ENCODE measurements at regions not wholly inside any gene's neighbourhood (a gene's known extent, or its start where the extent isn't known, plus 50 kb on each side); places are given as distances from the start of the nearest gene placed in this dataset.

DNA sequence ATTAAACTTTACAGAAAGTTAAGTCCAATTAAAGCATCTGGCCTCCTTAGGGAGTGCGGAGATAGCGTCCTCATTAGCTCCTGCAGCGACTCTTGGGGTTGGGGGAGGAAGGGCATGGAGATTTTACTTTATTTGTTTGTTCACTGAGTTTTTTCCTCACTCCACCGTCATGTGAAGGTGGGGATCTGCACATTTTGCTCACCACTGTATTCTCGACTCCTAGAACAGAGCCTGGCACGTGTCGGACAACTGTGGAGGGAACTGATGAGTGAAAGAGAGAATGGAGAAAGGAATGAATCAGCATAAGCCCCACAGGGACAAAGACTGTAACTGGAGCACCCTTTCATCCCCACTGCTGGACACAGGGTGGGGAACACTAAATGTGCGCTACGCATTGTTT lies 205.1 kb upstream of the TSHZ3 start:
- no peaks in the 10 kb centered on the region for H3K36me3 ChIP-seq (ENCODE audit: control insufficient read depth, insufficient read depth, low read length)
- H2AFZ ChIP-seq (replicated peaks; ENCODE audit: low read length, poor library complexity), result no peak overlapping the region
- no peaks in the 10 kb centered on the region for H3K4me1 ChIP-seq (ENCODE audit: control insufficient read depth, insufficient read depth, low read length)
- no peak overlapping the region for H2AK5ac ChIP-seq (ENCODE audit: low read depth, low read length)
- H3K79me1 ChIP-seq (ENCODE audit: low read depth in 1 of 2, low read length in 2 of 2), result no peaks in the 10 kb centered on the region
- no peak overlapping the region for H2BK120ac ChIP-seq (ENCODE audit: low read depth, low read length)
- H3K9me1 ChIP-seq (ENCODE audit: insufficient read depth, low read length), result no peaks in the 10 kb centered on the region
- H3K27me3 ChIP-seq (ENCODE audit: control insufficient read depth, insufficient read depth, low read length), result no peaks in the 10 kb centered on the region; the same call in 1 of the 2 replicates
- no peak overlapping the region for H3K27ac ChIP-seq (ENCODE audit: insufficient read depth, low read length)
- no peak overlapping the region for H3K23ac ChIP-seq (ENCODE audit: low read depth, low read length)
- ATAC-seq (ENCODE audit: low read depth) (no peak), DNase-seq (no peak)
- H2AK9ac ChIP-seq (replicated peaks; ENCODE audit: low read depth, low read length, poor library complexity), result no peak overlapping the region
- no peak overlapping the region for H3K18ac ChIP-seq (ENCODE audit: low read depth, low read length)
- H3K9me3 ChIP-seq (ENCODE audit: control insufficient read depth, insufficient read depth, low read length), result no peaks in the 10 kb centered on the region; the same call in 1 of the 2 replicates
- in situ Hi-C loops (cut with MboI; ENCODE audit: low sequenced_read_pairs) (no loop called here), intact Hi-C loops (cut with micrococcal nuclease) (no loop called here), dilution Hi-C loops (cut with HindIII; ENCODE audit: low sequenced_read_pairs, unreplicated experiment) (no loop called here)
- H4K20me1 ChIP-seq (ENCODE audit: insufficient read depth, low read length), result no peaks in the 10 kb centered on the region
- H3K9ac ChIP-seq (ENCODE audit: low read depth, low read length), result no peak overlapping the region
- H4K91ac ChIP-seq (ENCODE audit: insufficient read depth, low read depth, low read length), result no peak overlapping the region
- no peak overlapping the region for H3K56ac ChIP-seq (ENCODE audit: extremely low read depth, insufficient read depth, low read length)
- no peak overlapping the region for H4K8ac ChIP-seq (ENCODE audit: low read depth in 2 of 2, low read length in 2 of 2)
- no peak overlapping the region for H3K14ac ChIP-seq (replicated peaks; ENCODE audit: low read depth, low read length)
- H2BK20ac ChIP-seq (ENCODE audit: low read depth, low read length), result no peak overlapping the region
- no peak overlapping the region for H3K4me2 ChIP-seq (ENCODE audit: low read depth, low read length)
- ChIA-PET POLR2A (ENCODE audit: unreplicated experiment) (no interaction called here), CTCF (no interaction called here)
- 100% methylated on average over 1 of the region's 9 CpGs; no CpG with 5 or more reads in 1 of the 2 experiments for WGBS, 2 experiments (ENCODE audit: extremely low coverage in 2 of 2, insufficient read length in 1 of 2)
- H4K5ac ChIP-seq (ENCODE audit: low read depth, low read length), result no peak overlapping the region
- TF ChIP-seq NFE2L2 (IDR thresholded peaks at IDR 0.05; ENCODE audit: low read depth, low read length) (no peak), SMC3 (IDR thresholded peaks at IDR 0.05; ENCODE audit: low read depth, low read length) (no peak), MAFK (IDR thresholded peaks at IDR 0.05; ENCODE audit: low read depth, low read length) (no peak), POLR2A (IDR thresholded peaks at IDR 0.05; ENCODE audit: low read depth, low read length) (no peak), ELK1 (IDR thresholded peaks at IDR 0.05; ENCODE audit: borderline replicate concordance, low read depth, low read length) (no peak), MXI1 (IDR thresholded peaks at IDR 0.05; ENCODE audit: borderline replicate concordance, low read depth, low read length) (no peak), RCOR1 (IDR thresholded peaks at IDR 0.05; ENCODE audit: insufficient replicate concordance, low read length) (no peak), BHLHE40 (IDR thresholded peaks at IDR 0.05; ENCODE audit: low read depth, low read length) (no peak), CEBPB (IDR thresholded peaks at IDR 0.05; ENCODE audit: low read depth, low read length) (no peak), FOS (IDR thresholded peaks at IDR 0.05; ENCODE audit: low read depth, low read length) (no peak), CHD1 (IDR thresholded peaks at IDR 0.05; ENCODE audit: low read depth, low read length) (no peak), RAD21 (IDR thresholded peaks at IDR 0.05; ENCODE audit: low read length) (no peak), MAZ (IDR thresholded peaks at IDR 0.05; ENCODE audit: borderline replicate concordance, low read depth, low read length) (no peak), RFX5 (IDR thresholded peaks at IDR 0.05; ENCODE audit: low read depth, low read length) (no peak)
- TF ChIP-seq, protein P1, sequence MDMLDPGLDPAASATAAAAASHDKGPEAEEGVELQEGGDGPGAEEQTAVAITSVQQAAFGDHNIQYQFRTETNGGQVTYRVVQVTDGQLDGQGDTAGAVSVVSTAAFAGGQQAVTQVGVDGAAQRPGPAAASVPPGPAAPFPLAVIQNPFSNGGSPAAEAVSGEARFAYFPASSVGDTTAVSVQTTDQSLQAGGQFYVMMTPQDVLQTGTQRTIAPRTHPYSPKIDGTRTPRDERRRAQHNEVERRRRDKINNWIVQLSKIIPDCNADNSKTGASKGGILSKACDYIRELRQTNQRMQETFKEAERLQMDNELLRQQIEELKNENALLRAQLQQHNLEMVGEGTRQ (IDR thresholded peaks at IDR 0.05; ENCODE audit: low read depth, low read length), result no peak
- TF ChIP-seq, protein P2, sequence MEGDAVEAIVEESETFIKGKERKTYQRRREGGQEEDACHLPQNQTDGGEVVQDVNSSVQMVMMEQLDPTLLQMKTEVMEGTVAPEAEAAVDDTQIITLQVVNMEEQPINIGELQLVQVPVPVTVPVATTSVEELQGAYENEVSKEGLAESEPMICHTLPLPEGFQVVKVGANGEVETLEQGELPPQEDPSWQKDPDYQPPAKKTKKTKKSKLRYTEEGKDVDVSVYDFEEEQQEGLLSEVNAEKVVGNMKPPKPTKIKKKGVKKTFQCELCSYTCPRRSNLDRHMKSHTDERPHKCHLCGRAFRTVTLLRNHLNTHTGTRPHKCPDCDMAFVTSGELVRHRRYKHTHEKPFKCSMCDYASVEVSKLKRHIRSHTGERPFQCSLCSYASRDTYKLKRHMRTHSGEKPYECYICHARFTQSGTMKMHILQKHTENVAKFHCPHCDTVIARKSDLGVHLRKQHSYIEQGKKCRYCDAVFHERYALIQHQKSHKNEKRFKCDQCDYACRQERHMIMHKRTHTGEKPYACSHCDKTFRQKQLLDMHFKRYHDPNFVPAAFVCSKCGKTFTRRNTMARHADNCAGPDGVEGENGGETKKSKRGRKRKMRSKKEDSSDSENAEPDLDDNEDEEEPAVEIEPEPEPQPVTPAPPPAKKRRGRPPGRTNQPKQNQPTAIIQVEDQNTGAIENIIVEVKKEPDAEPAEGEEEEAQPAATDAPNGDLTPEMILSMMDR (conservative IDR thresholded peaks at IDR 0.05; ENCODE audit: low read depth, low read length), result no peak
- no peak overlapping the region for H3K4me3 ChIP-seq (ENCODE audit: insufficient read depth, low read depth, low read length)
- H2BK5ac ChIP-seq (ENCODE audit: low read depth, low read length, poor library complexity, severe bottlenecking), result no peak overlapping the region
- BruUV-seq (replicated peaks), result no TSS peak
- H3K4ac ChIP-seq (ENCODE audit: low read depth, low read length), result no peak overlapping the region
- no peak overlapping the region for H2BK15ac ChIP-seq (ENCODE audit: low read depth, low read length)

Measured in IMR-90 (cell line).